OCI-LY7 (cell line): ENCODE measurements at regions not wholly inside any gene's neighbourhood (a gene's known extent, or its start where the extent isn't known, plus 50 kb on each side); places are given as distances from the start of the nearest gene placed in this dataset.

Experiments
- BruUV-seq: library from RNA; stranded (reverse); fragments of 400-500 nt; replicated peaks from 2 replicates; lab custom pipeline; 2021; lab: Mats Ljungman, UMichigan
- CTCF ChIA-PET: fragments of 300-600 bp; sonication (Branson Sonifier 250); formaldehyde crosslinking; loops from one replicate; lab custom pipeline; 2022; ENCODE audit warnings: antibody characterized with exemption; ENCODE audit not compliant: unreplicated experiment; lab: Charles Lee
- POLR2A ChIA-PET: fragments of 300-600 bp; sonication (Branson Sonifier 250); formaldehyde crosslinking; loops from one replicate; lab custom pipeline; 2022; ENCODE audit warnings: antibody characterized with exemption; lab: Charles Lee
- DNase-seq: peaks from one replicate; pipeline ENCODE4 v3.0.0-alpha.2; 2015; ENCODE audit warnings: low spot score
- H2AFZ ChIP-seq: fragments of 200-600 bp; sonication (generic), shearing (Covaris generic); 2 replicates; pipeline ENCODE4 v1.6.1; 2014; ENCODE audit warnings: mild to moderate bottlenecking, antibody characterized with exemption, low read length, moderate library complexity
- H3K27ac ChIP-seq: fragments of 200-600 bp; sonication (generic); 2 replicates; pipeline ENCODE4 v1.5.1; 2014; ENCODE audit warnings: mixed run types, low read depth, mild to moderate bottlenecking, moderate library complexity, low read length, inconsistent platforms; ENCODE audit not compliant: poor library complexity, severe bottlenecking
- H3K36me3 ChIP-seq: fragments of 200-600 bp; sonication (generic); 2 replicates; pipeline ENCODE4 v1.6.1; 2014; ENCODE audit warnings: mild to moderate bottlenecking, antibody characterized with exemption, low read length, moderate library complexity, mixed read lengths; ENCODE audit not compliant: insufficient read depth
- H3K4me1 ChIP-seq: fragments of 200-600 bp; sonication (generic); 2 replicates; pipeline ENCODE4 v1.5.1; 2014; ENCODE audit warnings: mild to moderate bottlenecking, low read length; ENCODE audit not compliant: insufficient read depth, poor library complexity, severe bottlenecking
- H3K4me2 ChIP-seq: fragments of 200-600 bp; sonication (generic); 2 replicates; pipeline ENCODE4 v1.6.1; 2014; ENCODE audit warnings: mild to moderate bottlenecking, low read length
- H3K4me3 ChIP-seq: fragments of 200-600 bp; sonication (generic); 2 replicates; pipeline ENCODE4 v1.5.1; 2014; ENCODE audit warnings: mild to moderate bottlenecking, low read depth, low read length; ENCODE audit not compliant: poor library complexity, severe bottlenecking
- H3K79me2 ChIP-seq: fragments of 200-600 bp; sonication (generic); 2 replicates; pipeline ENCODE4 v1.6.1; 2016; ENCODE audit warnings: low read depth, mild to moderate bottlenecking, low read length, moderate library complexity, mixed read lengths; ENCODE audit not compliant: insufficient read depth
- H3K9me2 ChIP-seq: fragments of 200-600 bp; sonication (generic); 2 replicates; pipeline ENCODE4 v1.6.1; 2016; ENCODE audit warnings: mild to moderate bottlenecking, low read length, mixed read lengths; ENCODE audit not compliant: insufficient read depth
- H3K9me3 ChIP-seq: fragments of 200-600 bp; sonication (generic); 2 replicates; pipeline ENCODE4 v1.6.1; 2014; ENCODE audit warnings: mild to moderate bottlenecking, mixed run types, low read length, mixed read lengths
- H4K20me1 ChIP-seq: fragments of 200-600 bp; sonication (generic); 2 replicates; pipeline ENCODE4 v1.6.1; 2014; ENCODE audit warnings: mild to moderate bottlenecking, antibody characterized with exemption, low read length, moderate library complexity, mixed read lengths; ENCODE audit not compliant: insufficient read depth
- EZH2phosphoT487 ChIP-seq: fragments of 200-600 bp; sonication (generic); IDR thresholded peaks from 2 replicates; pipeline ENCODE4 v1.6.1; 2018; ENCODE audit warnings: low read depth, borderline replicate concordance, mild to moderate bottlenecking, mixed run types, antibody characterized with exemption, low read length, moderate library complexity, mixed read lengths
- intact Hi-C: fragments of 100-400 bp; cut with micrococcal nuclease; formaldehyde crosslinking; loops from one replicate; pipeline ENCODE4 v1.10.0; 2022; ENCODE audit not compliant: unreplicated experiment
- TF ChIP-seq, protein P1 (sequence below): fragments of 200-600 bp; sonication (generic); conservative IDR thresholded peaks from 2 replicates; pipeline ENCODE4 v1.5.1; 2014; ENCODE audit warnings: mild to moderate bottlenecking, antibody characterized with exemption, low read length, moderate library complexity, mixed read lengths

GRCh38 chr9:82865524-82865923 is 197.4 kb downstream of the RASEF start:
- no peak overlapping the region for H3K27ac ChIP-seq
- ChIA-PET CTCF (no interaction called here), POLR2A (no interaction called here)
- H3K4me2 ChIP-seq, result no peak overlapping the region
- no peaks in the 10 kb centered on the region for H3K9me2 ChIP-seq
- H3K79me2 ChIP-seq, result no peaks in the 10 kb centered on the region
- intact Hi-C loops, result no loop called here
- no peak overlapping the region for H3K4me3 ChIP-seq
- no peaks in the 10 kb centered on the region for H3K4me1 ChIP-seq
- H3K36me3 ChIP-seq, result no peaks in the 10 kb centered on the region
- no peak for DNase-seq
- no peaks in the 10 kb centered on the region for H4K20me1 ChIP-seq
- TF ChIP-seq, protein P1, sequence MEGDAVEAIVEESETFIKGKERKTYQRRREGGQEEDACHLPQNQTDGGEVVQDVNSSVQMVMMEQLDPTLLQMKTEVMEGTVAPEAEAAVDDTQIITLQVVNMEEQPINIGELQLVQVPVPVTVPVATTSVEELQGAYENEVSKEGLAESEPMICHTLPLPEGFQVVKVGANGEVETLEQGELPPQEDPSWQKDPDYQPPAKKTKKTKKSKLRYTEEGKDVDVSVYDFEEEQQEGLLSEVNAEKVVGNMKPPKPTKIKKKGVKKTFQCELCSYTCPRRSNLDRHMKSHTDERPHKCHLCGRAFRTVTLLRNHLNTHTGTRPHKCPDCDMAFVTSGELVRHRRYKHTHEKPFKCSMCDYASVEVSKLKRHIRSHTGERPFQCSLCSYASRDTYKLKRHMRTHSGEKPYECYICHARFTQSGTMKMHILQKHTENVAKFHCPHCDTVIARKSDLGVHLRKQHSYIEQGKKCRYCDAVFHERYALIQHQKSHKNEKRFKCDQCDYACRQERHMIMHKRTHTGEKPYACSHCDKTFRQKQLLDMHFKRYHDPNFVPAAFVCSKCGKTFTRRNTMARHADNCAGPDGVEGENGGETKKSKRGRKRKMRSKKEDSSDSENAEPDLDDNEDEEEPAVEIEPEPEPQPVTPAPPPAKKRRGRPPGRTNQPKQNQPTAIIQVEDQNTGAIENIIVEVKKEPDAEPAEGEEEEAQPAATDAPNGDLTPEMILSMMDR, result no peak
- TF ChIP-seq EZH2phosphoT487, result no peak
- no TSS peak for BruUV-seq
- H2AFZ ChIP-seq, result no peak overlapping the region
- H3K9me3 ChIP-seq, result no peaks in the 10 kb centered on the region

DNA sequence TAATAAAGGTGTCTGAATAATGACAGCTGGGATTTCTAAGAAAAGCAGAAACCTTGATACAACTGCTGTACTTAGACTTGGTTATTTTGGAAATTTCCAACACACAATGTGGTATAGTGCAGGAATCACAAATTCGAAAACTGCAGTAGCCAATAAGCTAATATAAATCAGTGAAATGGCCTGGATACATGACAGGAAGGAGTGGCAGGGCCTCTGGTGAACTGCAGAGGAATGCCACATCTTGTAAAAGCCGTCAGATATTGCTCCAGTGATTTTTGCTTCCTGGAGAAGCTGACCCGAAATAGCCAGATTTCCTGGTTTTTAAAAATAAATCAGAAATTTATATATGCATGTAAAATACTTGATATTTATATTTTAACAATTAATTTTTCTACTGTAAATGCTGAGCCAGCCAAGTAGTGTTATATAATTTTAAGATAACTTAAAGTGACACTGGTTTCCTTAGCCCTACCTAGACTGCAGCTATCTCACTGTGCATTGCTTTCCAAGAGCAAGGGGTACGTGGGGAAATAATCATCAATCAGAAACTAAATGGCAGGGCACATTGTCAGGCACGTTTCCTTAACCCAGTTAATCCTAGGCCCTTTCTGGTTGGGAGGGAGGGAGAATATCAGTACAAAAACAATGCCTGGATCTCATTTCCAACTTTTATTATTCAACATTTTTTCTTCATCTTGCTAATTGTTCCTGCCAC is 182.4 kb downstream of the RASEF start:
- H3K27ac ChIP-seq, result no peak overlapping the region
- DNase-seq, result no peak
- intact Hi-C loops, result no loop called here
- no peaks in the 10 kb centered on the region for H3K4me1 ChIP-seq
- H3K9me3 ChIP-seq, result no peaks in the 10 kb centered on the region
- BruUV-seq, result no TSS peak
- TF ChIP-seq, protein P1, result no peak
- POLR2A ChIA-PET, result no interaction called here
- no peaks in the 10 kb centered on the region for H3K9me2 ChIP-seq
- no peaks in the 10 kb centered on the region for H4K20me1 ChIP-seq
- no peak overlapping the region for H2AFZ ChIP-seq
- no peaks in the 10 kb centered on the region for H3K36me3 ChIP-seq
- H3K4me2 ChIP-seq, result no peak overlapping the region
- H3K79me2 ChIP-seq, result no peaks in the 10 kb centered on the region
- CTCF ChIA-PET, result no interaction called here
- no peak overlapping the region for H3K4me3 ChIP-seq

- TF ChIP-seq, protein P1, result no peak
- TF ChIP-seq EZH2phosphoT487, result no peak
- Histone ChIP-seq H3K79me2 (no peaks in the 10 kb centered on the region), H3K9me2 (no peaks in the 10 kb centered on the region), H3K4me3 (no peak overlapping the region), H3K36me3 (no peaks in the 10 kb centered on the region), H4K20me1 (no peaks in the 10 kb centered on the region), H3K4me1 (no peaks in the 10 kb centered on the region), H2AFZ (no peak overlapping the region), H3K27ac (no peak overlapping the region), H3K9me3 (no peaks in the 10 kb centered on the region), H3K4me2 (no peak overlapping the region)
- DNase-seq, result no peak
- intact Hi-C loops, result no loop called here
- ChIA-PET POLR2A (no interaction called here), CTCF (no interaction called here)
- BruUV-seq, result no TSS peak
Measured at GRCh38 chr9:82882138-82882537, 180.8 kb downstream of the RASEF start.
